Tibial nerve (tissue), 4 donors: ENCODE measurements at regions not wholly inside any gene's neighbourhood (a gene's known extent, or its start where the extent isn't known, plus 50 kb on each side); places are given as distances from the start of the nearest gene placed in this dataset.
"Not testable (repeated sequence)": the region's sequence is repeated elsewhere in the genome, so short reads cannot be mapped to it uniquely, and the experiment has no call there.

Experiments
- DNase-seq, 2 donors: peaks; one replicate each; pipeline ENCODE4 v3.0.0-alpha.2; 2019; ENCODE audit warnings: low spot score in 2 of 2
- H3K27ac ChIP-seq, 4 donors: fragments of 200-600 bp; sonication (generic) in 3 of 4; one replicate each; pipeline ENCODE4 v1.5.1; 2017 to 2019; ENCODE audit warnings: mild to moderate bottlenecking in 1 of 4
- H3K27me3 ChIP-seq, 2 donors: fragments of 200-600 bp; sonication (generic) in 1 of 2; one replicate each; pipeline versions ENCODE4 v1.5.1 to v1.6.0; 2017 to 2019
- H3K36me3 ChIP-seq, 3 donors: fragments of 200-600 bp; sonication (generic); one replicate each; pipeline ENCODE4 v1.5.1; 2018 to 2019
- H3K4me1 ChIP-seq, 4 donors: fragments of 200-600 bp; sonication (generic) in 3 of 4; one replicate each; pipeline ENCODE4 v1.5.1; 2017 to 2019
- H3K4me3 ChIP-seq, 4 donors: fragments of 200-600 bp; sonication (generic) in 3 of 4; one replicate each; pipeline ENCODE4 v1.5.1; 2017 to 2019; ENCODE audit warnings: mild to moderate bottlenecking in 1 of 4, moderate library complexity in 1 of 4
- H3K9me3 ChIP-seq, 4 donors: fragments of 200-600 bp; sonication (generic) in 3 of 4; one replicate each; pipeline ENCODE4 v1.5.1; 2017 to 2019
- CTCF ChIP-seq, 5 experiments: fragments of 200-600 bp in 3 of 5; fragments of 450-650 bp in 2 of 5; sonication (generic) in 3 of 5; IDR thresholded peaks; one replicate each; pipeline ENCODE4 v1.5.1; 2016 to 2019; ENCODE audit warnings: antibody characterized with exemption in 5 of 5, mild to moderate bottlenecking in 3 of 5, moderate library complexity in 2 of 5
- EP300 ChIP-seq, 2 donors: sonication (generic); formaldehyde crosslinking; IDR thresholded peaks; one replicate each; pipeline ENCODE4 v1.6.1; 2017; ENCODE audit warnings: antibody characterized with exemption in 2 of 2, mild to moderate bottlenecking in 1 of 2
- POLR2A ChIP-seq, 2 donors: fragments of 450-650 bp; IDR thresholded peaks; one replicate each; pipeline ENCODE4 v1.6.1; 2017; ENCODE audit warnings: antibody characterized with exemption in 2 of 2, mild to moderate bottlenecking in 2 of 2, moderate library complexity in 2 of 2
- WGBS, 2 donors: methylation state at CpG; one replicate each; pipeline ENCODE4 v1.1.5; 2018; 5-methylcytosine and 5-hydroxymethylcytosine counted together

- Histone ChIP-seq H3K27me3 (no peaks in the 10 kb centered on the region), H3K4me3 (no peak overlapping the region), H3K9me3 (no peaks in the 10 kb centered on the region), H3K4me1 (no peaks in the 10 kb centered on the region), H3K27ac (no peak overlapping the region), H3K36me3 (no peaks in the 10 kb centered on the region)
- TF ChIP-seq EP300 (IDR thresholded peaks at IDR 0.05): no peak
- no peak for TF ChIP-seq CTCF (IDR thresholded peaks at IDR 0.05)
- TF ChIP-seq POLR2A (IDR thresholded peaks at IDR 0.05): no peak
- no peak for DNase-seq
- 55 to 71% methylated on average over 3 of the region's 3 CpGs for WGBS, 2 donors
Observed at GRCh38 chr20:60191014-60191413, 232.8 kb downstream of the CDH26 start.

- WGBS, 2 donors: 71% methylated on average over 1 of the region's 1 CpG
- Histone ChIP-seq H3K36me3 (no peaks in the 10 kb centered on the region), H3K4me1 (no peaks in the 10 kb centered on the region), H3K27me3 (no peaks in the 10 kb centered on the region), H3K27ac (no peak overlapping the region), H3K9me3 (no peaks in the 10 kb centered on the region), H3K4me3 (no peak overlapping the region)
- no peak for DNase-seq
- TF ChIP-seq CTCF (IDR thresholded peaks at IDR 0.05) (no peak), EP300 (IDR thresholded peaks at IDR 0.05) (no peak)
Observed at GRCh38 chr20:60192326-60192725, 234.1 kb downstream of the CDH26 start.

DNA sequence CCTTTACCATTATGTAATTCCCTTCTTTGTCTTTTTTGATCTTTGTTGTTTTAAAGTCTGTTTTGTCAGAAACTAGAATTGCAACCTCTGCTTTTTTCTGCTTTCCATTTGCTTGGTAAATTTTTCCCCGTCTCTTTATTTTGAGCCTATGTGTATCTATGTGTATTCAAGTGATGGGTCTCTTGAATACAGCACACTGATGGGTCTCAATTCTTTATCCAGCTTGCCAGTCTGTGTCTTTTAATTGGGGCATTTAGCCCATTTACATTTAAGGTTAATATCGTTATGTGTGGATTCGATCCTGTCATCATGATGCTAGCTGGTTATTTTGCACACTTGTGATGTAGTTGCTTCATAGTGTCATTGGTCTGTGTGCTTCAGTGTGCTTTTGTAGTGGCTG lies 240.9 kb downstream of the CDH26 start:
- not testable (repeated sequence) for H3K27ac ChIP-seq, H3K9me3 ChIP-seq, H3K36me3 ChIP-seq, DNase-seq, H3K27me3 ChIP-seq, H3K4me3 ChIP-seq, H3K4me1 ChIP-seq
- 97 to 99% methylated on average over 3 of the region's 3 CpGs for WGBS, 2 donors

GRCh38 chr20:60199866-60200265 lies 241.6 kb downstream of the CDH26 start:
- WGBS, 2 donors: 73 to 90% methylated on average over 2 of the region's 2 CpGs
- TF ChIP-seq CTCF (IDR thresholded peaks at IDR 0.05) (no peak), EP300 (IDR thresholded peaks at IDR 0.05) (no peak), POLR2A (IDR thresholded peaks at IDR 0.05) (no peak)
- no peak overlapping the region for H3K4me3 ChIP-seq
- H3K27ac ChIP-seq: no peak overlapping the region
- DNase-seq: no peak
- no peaks in the 10 kb centered on the region for H3K36me3 ChIP-seq
- no peaks in the 10 kb centered on the region for H3K27me3 ChIP-seq
- peaks cover 0 to 6% (median 2%) of the 10 kb centered on the region in 4 donors for H3K9me3 ChIP-seq
- H3K4me1 ChIP-seq: no peaks in the 10 kb centered on the region

DNA sequence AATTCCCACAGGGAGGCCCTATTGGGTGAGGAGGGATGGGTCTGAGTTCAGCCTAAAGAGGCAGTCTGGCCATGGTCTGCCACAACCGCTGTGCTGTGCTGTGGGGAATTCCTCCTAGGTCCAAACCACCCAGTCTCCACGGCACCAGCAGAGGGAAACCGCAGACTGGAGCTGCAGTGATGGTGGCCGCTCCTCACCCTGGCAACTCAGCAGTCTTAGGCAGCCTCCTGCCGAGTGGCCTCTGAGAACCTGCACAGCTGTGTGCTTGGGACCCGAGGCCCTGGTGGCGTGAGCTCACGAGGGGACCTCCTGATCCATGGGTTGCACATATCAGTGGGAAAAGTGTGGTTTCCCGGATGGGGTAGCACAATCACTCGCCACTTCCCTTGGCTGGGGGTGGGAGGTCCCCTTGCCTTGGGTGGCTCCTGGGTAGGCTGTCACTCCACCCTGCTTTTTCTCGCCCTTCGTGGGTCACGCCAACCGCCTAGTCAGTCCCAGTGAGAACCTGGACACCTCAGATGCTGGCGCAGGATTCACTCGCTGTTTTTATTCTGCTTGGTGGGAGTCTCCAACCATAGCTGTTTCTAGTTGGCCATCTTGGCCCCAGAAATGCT lies 242.2 kb downstream of the CDH26 start:
- Histone ChIP-seq H3K4me3 (no peak overlapping the region), H3K36me3 (no peaks in the 10 kb centered on the region), H3K9me3 (peaks cover 0 to 6% (median 2%) of the 10 kb centered on the region in 4 donors), H3K27ac (no peak overlapping the region), H3K27me3 (no peaks in the 10 kb centered on the region), H3K4me1 (no peaks in the 10 kb centered on the region)
- 90 to 91% methylated on average over 16 of the region's 16 CpGs for WGBS, 2 donors
- DNase-seq: no peak
- TF ChIP-seq CTCF (IDR thresholded peaks at IDR 0.05): no peak
- TF ChIP-seq POLR2A (IDR thresholded peaks at IDR 0.05): no peak
- no peak for TF ChIP-seq EP300 (IDR thresholded peaks at IDR 0.05)
